Colonic mucosa (tissue), 4 donors: ENCODE measurements at regions not wholly inside any gene's neighbourhood (a gene's known extent, or its start where the extent isn't known, plus 50 kb on each side); places are given as distances from the start of the nearest gene placed in this dataset.

Experiments used
- DNase-seq: peaks from one replicate; pipeline ENCODE4 v3.0.0-alpha.2; 2020
- H3K27ac ChIP-seq: fragments of 200-600 bp; one replicate; pipeline ENCODE4 v1.8.0; 2021
- H3K27me3 ChIP-seq: fragments of 200-600 bp; one replicate; pipeline ENCODE4 v1.8.0; 2021
- H3K36me3 ChIP-seq: fragments of 200-600 bp; one replicate; pipeline ENCODE4 v1.8.0; 2021
- H3K4me1 ChIP-seq: fragments of 200-600 bp; one replicate; pipeline ENCODE4 v1.8.0; 2021; ENCODE audit warnings: mild to moderate bottlenecking
- H3K4me3 ChIP-seq: fragments of 200-600 bp; one replicate; pipeline ENCODE4 v1.8.0; 2021
- H3K9ac ChIP-seq, 2 donors: one replicate each; pipeline ENCODE4 v1.7.0; 2013; ENCODE audit warnings: control low read depth in 2 of 2, low read depth in 2 of 2, low read length in 2 of 2
- H3K9me3 ChIP-seq: fragments of 200-600 bp; one replicate; pipeline ENCODE4 v1.8.0; 2021
- CTCF ChIP-seq: fragments of 200-600 bp; IDR thresholded peaks from one replicate; pipeline ENCODE4 v1.8.0; 2022; ENCODE audit warnings: antibody characterized with exemption, mild to moderate bottlenecking
- intact Hi-C: fragments of 100-400 bp; cut with DNase I; formaldehyde crosslinking; loops from one replicate; pipeline ENCODE4 v1.14.1; 2022
- donor health status: healthy.
- donor health status: DM: no; HTN: no; CAD: no.
- donor health status: DM: no; HTN: no; CAD: no.

DNA sequence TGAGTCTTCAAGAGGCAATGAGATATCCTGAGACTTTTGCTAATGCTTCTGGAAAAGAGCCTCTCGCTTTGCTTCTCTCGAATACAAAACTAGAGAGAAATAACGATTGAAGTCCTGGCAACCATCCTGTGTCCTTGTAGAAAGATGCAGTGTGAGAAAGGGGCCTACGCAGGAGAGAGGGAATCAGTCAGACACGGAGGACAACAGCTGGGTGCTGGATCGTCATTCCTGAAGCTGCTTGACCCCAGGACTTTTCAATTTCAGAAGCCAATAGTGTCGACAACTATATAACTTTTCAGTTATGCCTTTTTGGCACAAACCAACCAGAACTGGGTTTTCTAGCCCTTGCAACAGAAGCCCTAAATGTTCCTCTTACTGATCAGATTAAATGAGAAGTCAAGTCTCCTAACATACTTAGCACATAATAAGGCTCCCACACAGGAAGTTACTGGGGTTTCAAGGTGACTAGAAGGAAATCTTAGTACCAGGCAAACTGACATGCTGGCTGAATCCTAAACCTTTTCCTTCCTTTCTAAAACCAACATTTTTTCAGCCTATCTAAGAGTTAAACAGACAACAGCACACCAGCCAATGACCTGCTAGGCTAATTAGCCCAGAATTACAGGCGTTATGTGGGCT is 755.6 kb downstream of the MED13L start:
- no peaks in the 10 kb centered on the region for H3K9me3 ChIP-seq
- TF ChIP-seq CTCF, result no peak
- intact Hi-C loops, result no loop called here
- no peaks in the 10 kb centered on the region for H3K36me3 ChIP-seq
- H3K27me3 ChIP-seq, result no peaks in the 10 kb centered on the region
- no peaks in the 10 kb centered on the region for H3K4me1 ChIP-seq
- H3K27ac ChIP-seq, result no peak overlapping the region
- DNase-seq, result no peak
- no peak overlapping the region for H3K9ac ChIP-seq
- no peak overlapping the region for H3K4me3 ChIP-seq

DNA sequence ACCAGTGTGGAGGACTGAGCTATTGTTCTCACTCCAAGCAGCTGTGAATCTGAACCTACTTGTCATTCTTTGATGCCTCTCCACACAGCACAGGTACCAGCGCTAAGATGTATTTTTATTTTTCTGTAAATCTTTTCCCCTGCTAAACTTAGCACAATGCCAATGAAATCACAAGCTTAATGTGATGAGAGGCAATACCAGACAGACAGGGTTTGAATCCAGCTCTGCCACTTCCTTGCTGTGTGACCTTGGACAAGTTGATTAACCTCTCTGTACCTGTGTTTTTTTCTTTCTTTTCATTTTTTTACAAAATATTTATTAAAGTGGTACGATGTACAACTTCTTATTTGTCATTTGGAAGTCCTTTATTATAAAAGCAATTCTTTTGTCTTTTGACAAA is 757.6 kb downstream of the MED13L start:
- Histone ChIP-seq H3K9me3 (no peaks in the 10 kb centered on the region), H3K4me1 (no peaks in the 10 kb centered on the region), H3K27me3 (no peaks in the 10 kb centered on the region), H3K36me3 (no peaks in the 10 kb centered on the region), H3K9ac (no peak overlapping the region), H3K4me3 (no peak overlapping the region), H3K27ac (no peak overlapping the region)
- DNase-seq, result no peak
- TF ChIP-seq CTCF, result no peak
- intact Hi-C loops, result no loop called here

DNA sequence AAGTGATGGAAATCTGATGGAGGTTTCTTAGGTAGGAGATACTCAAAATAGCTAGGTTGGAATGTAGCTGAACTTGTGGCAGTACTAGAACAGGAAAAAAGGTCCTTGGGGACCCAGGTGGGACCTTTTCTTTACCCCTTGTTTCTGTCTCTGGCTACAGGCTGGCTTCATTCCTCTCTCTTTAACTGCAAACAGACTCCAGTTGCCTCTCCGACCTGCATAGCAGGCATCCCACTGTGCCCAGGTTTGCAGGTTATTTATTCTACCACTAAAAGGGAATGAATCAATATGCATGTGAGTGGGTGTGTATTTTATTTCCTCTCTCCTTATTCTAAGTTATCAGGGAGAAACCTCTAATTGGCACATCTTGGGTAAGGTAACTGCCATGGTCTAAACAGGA is 758.1 kb downstream of the MED13L start:
- Histone ChIP-seq H3K9ac (no peak overlapping the region), H3K36me3 (no peaks in the 10 kb centered on the region), H3K27me3 (no peaks in the 10 kb centered on the region), H3K9me3 (no peaks in the 10 kb centered on the region), H3K4me1 (no peaks in the 10 kb centered on the region), H3K4me3 (no peak overlapping the region), H3K27ac (no peak overlapping the region)
- TF ChIP-seq CTCF, result no peak
- intact Hi-C loops, result no loop called here
- DNase-seq, result no peak

DNA sequence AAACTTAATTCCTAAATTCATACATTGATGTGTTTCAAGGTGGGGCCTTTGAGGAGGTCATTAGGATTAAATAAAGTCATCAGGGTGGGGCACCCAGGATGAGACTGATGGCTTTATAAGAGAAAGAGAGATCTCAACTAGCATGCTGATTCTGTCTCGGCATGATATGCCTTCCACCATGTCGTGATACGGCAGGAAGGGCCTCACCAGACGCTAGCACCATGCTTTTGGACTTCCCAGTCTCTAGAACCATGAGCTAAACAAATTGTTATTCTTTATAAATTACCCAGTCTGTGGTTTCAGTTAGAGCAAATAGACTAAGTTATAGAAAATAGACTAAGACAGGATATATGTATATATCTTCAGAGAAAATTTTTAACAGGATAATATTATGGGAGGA is 759.6 kb downstream of the MED13L start:
- H3K27ac ChIP-seq, result no peak overlapping the region
- no peaks in the 10 kb centered on the region for H3K27me3 ChIP-seq
- H3K4me3 ChIP-seq, result no peak overlapping the region
- no peak for TF ChIP-seq CTCF
- intact Hi-C loops, result no loop called here
- H3K4me1 ChIP-seq, result no peaks in the 10 kb centered on the region
- no peak overlapping the region for H3K9ac ChIP-seq
- DNase-seq, result no peak
- no peaks in the 10 kb centered on the region for H3K36me3 ChIP-seq
- H3K9me3 ChIP-seq, result no peaks in the 10 kb centered on the region

GRCh38 chr12:115511986-115512711 is 765.3 kb downstream of the MED13L start:
- intact Hi-C loops, result no loop called here
- no peaks in the 10 kb centered on the region for H3K27me3 ChIP-seq
- H3K4me3 ChIP-seq, result no peak overlapping the region
- no peaks in the 10 kb centered on the region for H3K4me1 ChIP-seq
- no peaks in the 10 kb centered on the region for H3K9me3 ChIP-seq
- TF ChIP-seq CTCF, result no peak
- H3K9ac ChIP-seq, result no peak overlapping the region
- no peaks in the 10 kb centered on the region for H3K36me3 ChIP-seq
- DNase-seq, result no peak
- H3K27ac ChIP-seq, result no peak overlapping the region
